ENCODE measurements at regions not wholly inside any gene's neighbourhood (a gene's known extent, or its start where the extent isn't known, plus 50 kb on each side); places are given as distances from the start of the nearest gene placed in this dataset.

DNA sequence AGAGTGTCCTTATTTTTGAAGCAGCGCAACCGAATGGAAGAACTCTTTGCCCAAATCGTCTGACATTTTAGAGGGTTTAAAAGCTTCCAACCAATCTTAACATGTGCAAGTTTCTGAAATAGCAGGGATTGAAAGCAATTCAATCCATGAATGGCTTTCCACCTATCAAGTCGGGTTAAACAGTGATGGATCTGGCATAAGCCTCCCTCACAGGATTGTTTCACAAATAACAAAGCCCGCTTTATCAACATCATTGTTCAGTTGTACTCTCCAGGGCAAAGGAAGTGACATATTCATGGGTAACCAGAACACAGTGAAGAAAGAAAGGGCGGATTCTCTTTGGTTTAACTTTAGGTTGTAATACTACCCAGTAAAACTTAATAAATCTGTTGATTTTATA, 497.3 kb downstream of the MTRR start:
- TF ChIP-seq POLR2AphosphoS5 (IDR thresholded peaks at IDR 0.05) (no peak), POLR2A (IDR thresholded peaks at IDR 0.05) (no peak)
- TF ChIP-seq, protein P1, sequence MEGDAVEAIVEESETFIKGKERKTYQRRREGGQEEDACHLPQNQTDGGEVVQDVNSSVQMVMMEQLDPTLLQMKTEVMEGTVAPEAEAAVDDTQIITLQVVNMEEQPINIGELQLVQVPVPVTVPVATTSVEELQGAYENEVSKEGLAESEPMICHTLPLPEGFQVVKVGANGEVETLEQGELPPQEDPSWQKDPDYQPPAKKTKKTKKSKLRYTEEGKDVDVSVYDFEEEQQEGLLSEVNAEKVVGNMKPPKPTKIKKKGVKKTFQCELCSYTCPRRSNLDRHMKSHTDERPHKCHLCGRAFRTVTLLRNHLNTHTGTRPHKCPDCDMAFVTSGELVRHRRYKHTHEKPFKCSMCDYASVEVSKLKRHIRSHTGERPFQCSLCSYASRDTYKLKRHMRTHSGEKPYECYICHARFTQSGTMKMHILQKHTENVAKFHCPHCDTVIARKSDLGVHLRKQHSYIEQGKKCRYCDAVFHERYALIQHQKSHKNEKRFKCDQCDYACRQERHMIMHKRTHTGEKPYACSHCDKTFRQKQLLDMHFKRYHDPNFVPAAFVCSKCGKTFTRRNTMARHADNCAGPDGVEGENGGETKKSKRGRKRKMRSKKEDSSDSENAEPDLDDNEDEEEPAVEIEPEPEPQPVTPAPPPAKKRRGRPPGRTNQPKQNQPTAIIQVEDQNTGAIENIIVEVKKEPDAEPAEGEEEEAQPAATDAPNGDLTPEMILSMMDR (IDR thresholded peaks at IDR 0.05 in 8 of 11, conservative IDR thresholded peaks at IDR 0.05 in 3 of 11), result no peak
- Histone ChIP-seq H3K4me1 (no peaks in the 10 kb centered on the region), H3K36me3 (no peaks in the 10 kb centered on the region), H3K4me3 (no peak overlapping the region), H3K9me3 (no peaks in the 10 kb centered on the region), H3K27me3 (replicated peaks in 1 of 7) (no peaks in the 10 kb centered on the region), H3K27ac (no peak overlapping the region)
- intact Hi-C loops (cut with DNase I; ENCODE audit: low total_unique reads), result no loop called here
- WGBS, 5 donors, result 64 to 72% (median 69%) methylated on average over 6 of the region's 6 CpGs
- DNase-seq, result no peak

DNA sequence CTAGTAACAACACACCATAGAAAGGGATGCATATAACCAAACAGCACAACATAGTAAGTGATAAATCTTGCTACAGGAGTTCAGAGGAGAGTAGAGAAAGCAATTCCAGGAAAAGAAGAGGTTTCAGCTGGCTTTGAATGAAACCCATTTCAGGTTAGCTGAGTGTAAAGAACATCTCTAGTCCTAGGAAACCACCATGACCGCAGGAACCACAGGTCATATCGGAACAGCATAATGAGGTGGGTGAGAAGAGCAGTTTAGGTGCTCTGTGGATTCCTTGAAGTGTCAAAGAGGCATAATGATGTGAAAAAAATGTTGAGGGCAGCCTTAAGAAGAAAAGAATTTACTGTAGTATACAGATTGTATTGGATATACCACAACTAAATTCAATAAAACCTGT, 507.5 kb downstream of the MTRR start:
- WGBS, 5 donors, result 39 to 83% (median 57%) methylated on average over 2 of the region's 2 CpGs
- Histone ChIP-seq H3K27ac (no peak overlapping the region), H3K27me3 (replicated peaks in 1 of 7) (no peaks in the 10 kb centered on the region), H3K36me3 (no peaks in the 10 kb centered on the region), H3K4me3 (no peak overlapping the region), H3K9me3 (peaks cover 0 to 6% (median 0%) of the 10 kb centered on the region in 8 donors), H3K4me1 (no peaks in the 10 kb centered on the region)
- TF ChIP-seq, protein P1 (IDR thresholded peaks at IDR 0.05 in 8 of 11, conservative IDR thresholded peaks at IDR 0.05 in 3 of 11), result no peak
- TF ChIP-seq POLR2AphosphoS5 (IDR thresholded peaks at IDR 0.05) (no peak), POLR2A (IDR thresholded peaks at IDR 0.05) (no peak)
- intact Hi-C loops (cut with DNase I; ENCODE audit: low total_unique reads), result no loop called here
- no peak for DNase-seq

DNA sequence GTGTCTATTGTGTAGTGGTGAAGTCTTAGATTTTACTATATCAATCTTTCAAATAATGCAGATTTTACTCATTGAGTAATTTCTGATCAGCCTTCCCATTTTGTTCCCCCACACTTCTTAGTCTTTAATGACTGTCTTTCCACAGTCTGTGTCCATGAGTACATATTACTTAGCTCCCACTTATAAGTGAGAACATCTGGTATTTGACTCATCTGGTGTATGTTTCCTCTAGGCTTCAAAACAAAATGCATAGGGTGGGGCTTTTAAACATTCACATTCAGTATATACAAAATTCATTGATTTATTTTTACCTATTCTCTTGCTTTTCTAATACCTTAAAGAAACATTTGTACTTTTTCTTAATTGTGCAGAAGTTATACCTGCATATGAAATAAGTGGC, 513.0 kb downstream of the MTRR start:
- Histone ChIP-seq H3K4me1 (no peaks in the 10 kb centered on the region), H3K27me3 (replicated peaks in 1 of 7) (no peaks in the 10 kb centered on the region), H3K9me3 (peaks cover 0 to 3% (median 0%) of the 10 kb centered on the region in 8 donors), H3K27ac (no peak overlapping the region), H3K4me3 (no peak overlapping the region), H3K36me3 (no peaks in the 10 kb centered on the region)
- TF ChIP-seq POLR2A (IDR thresholded peaks at IDR 0.05) (no peak), POLR2AphosphoS5 (IDR thresholded peaks at IDR 0.05) (no peak)
- TF ChIP-seq, protein P1 (IDR thresholded peaks at IDR 0.05 in 8 of 11, conservative IDR thresholded peaks at IDR 0.05 in 3 of 11), result no peak
- no peak for DNase-seq
- intact Hi-C loops (cut with DNase I; ENCODE audit: low total_unique reads), result no loop called here

DNA sequence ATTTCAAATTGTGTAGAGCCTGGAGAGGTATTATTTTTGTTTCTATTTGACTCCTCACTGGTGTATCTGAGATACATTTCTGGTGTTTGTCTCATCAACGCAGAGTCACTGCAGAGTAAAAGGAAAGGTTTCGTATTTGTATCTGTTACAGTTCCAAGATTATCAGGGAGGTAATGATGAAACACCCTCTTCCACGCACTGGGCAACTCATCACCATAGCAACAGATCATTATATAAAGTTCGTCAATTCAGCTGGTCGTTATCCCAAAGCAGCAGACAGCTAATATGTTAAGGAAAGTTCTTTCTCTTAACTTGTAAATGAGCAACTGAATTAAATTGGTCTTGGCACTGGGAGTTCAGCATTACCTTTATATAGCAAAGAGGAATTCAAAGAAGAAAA, 513.5 kb downstream of the MTRR start:
- Histone ChIP-seq H3K4me3 (no peak overlapping the region), H3K9me3 (peaks cover 0 to 3% (median 0%) of the 10 kb centered on the region in 8 donors), H3K36me3 (no peaks in the 10 kb centered on the region), H3K27ac (no peak overlapping the region), H3K27me3 (replicated peaks in 1 of 7) (no peaks in the 10 kb centered on the region), H3K4me1 (no peaks in the 10 kb centered on the region)
- TF ChIP-seq, protein P1 (IDR thresholded peaks at IDR 0.05 in 8 of 11, conservative IDR thresholded peaks at IDR 0.05 in 3 of 11), result no peak
- TF ChIP-seq POLR2AphosphoS5 (IDR thresholded peaks at IDR 0.05) (no peak), POLR2A (IDR thresholded peaks at IDR 0.05) (no peak)
- no peak for DNase-seq
- 78 to 92% (median 86%) methylated on average over 5 of the region's 5 CpGs for WGBS, 5 donors
- intact Hi-C loops (cut with DNase I; ENCODE audit: low total_unique reads), result no loop called here
